H9 (cell line): ENCODE measurements at regions not wholly inside any gene's neighbourhood (a gene's known extent, or its start where the extent isn't known, plus 50 kb on each side); places are given as distances from the start of the nearest gene placed in this dataset.

Source experiments
- DNase-seq: peaks from one replicate; pipeline ENCODE4 v3.0.0-alpha.2; 2017
- H2AFZ ChIP-seq: one replicate; pipeline ENCODE4 v1.6.1; 2013; ENCODE audit warnings: mild to moderate bottlenecking, low read length, control low read depth, moderate library complexity
- H2AK5ac ChIP-seq: 2 replicates; pipeline ENCODE4 v1.6.1; 2013; ENCODE audit warnings: low read length, control low read depth, mixed read lengths; ENCODE audit not compliant: insufficient read length
- H2BK120ac ChIP-seq: one replicate; pipeline ENCODE4 v1.6.1; 2013; ENCODE audit warnings: low read depth, mild to moderate bottlenecking, low read length, control low read depth, inconsistent platforms; ENCODE audit not compliant: poor library complexity, severe bottlenecking
- H2BK12ac ChIP-seq: 2 replicates; pipeline ENCODE4 v1.6.1; 2013; ENCODE audit warnings: low read length, control low read depth, mixed read lengths, low read depth; ENCODE audit not compliant: insufficient read length
- H2BK15ac ChIP-seq: 2 replicates; pipeline ENCODE4 v1.6.1; 2013; ENCODE audit warnings: low read depth, low read length, control low read depth
- H2BK20ac ChIP-seq: one replicate; pipeline ENCODE4 v1.6.1; 2013; ENCODE audit warnings: low read depth, mild to moderate bottlenecking, low read length, control low read depth, inconsistent platforms; ENCODE audit not compliant: poor library complexity, severe bottlenecking
- H2BK5ac ChIP-seq: 2 replicates; pipeline ENCODE4 v1.6.1; 2013; ENCODE audit warnings: low read length, control low read depth, mixed read lengths; ENCODE audit not compliant: insufficient read length
- H3K14ac ChIP-seq: 2 replicates; pipeline ENCODE4 v1.6.1; 2013; ENCODE audit warnings: low read length, control low read depth; ENCODE audit not compliant: insufficient read depth
- H3K18ac ChIP-seq: 2 replicates; pipeline ENCODE4 v1.6.1; 2013; ENCODE audit warnings: low read depth, mild to moderate bottlenecking, mixed read lengths, low read length, control low read depth; ENCODE audit not compliant: insufficient read length
- H3K23ac ChIP-seq: 2 replicates; pipeline ENCODE4 v1.6.1; 2013; ENCODE audit warnings: low read length, control low read depth, mixed read lengths, low read depth; ENCODE audit not compliant: insufficient read length
- H3K23me2 ChIP-seq: 2 replicates; pipeline ENCODE4 v1.6.1; 2013; ENCODE audit warnings: low read depth, mild to moderate bottlenecking, mixed read lengths, low read length, control low read depth; ENCODE audit not compliant: insufficient read length, poor library complexity, severe bottlenecking
- H3K27ac ChIP-seq: 2 replicates; pipeline ENCODE4 v1.5.1; 2013; ENCODE audit warnings: low read length, control low read depth, mixed read lengths, low read depth; ENCODE audit not compliant: insufficient read length
- H3K27me3 ChIP-seq: 2 replicates; pipeline ENCODE4 v1.6.1; 2013; ENCODE audit warnings: low read length, control low read depth, inconsistent platforms; ENCODE audit not compliant: insufficient read depth
- H3K4ac ChIP-seq: 2 replicates; pipeline ENCODE4 v1.6.1; 2013; ENCODE audit warnings: low read depth, mild to moderate bottlenecking, control low read depth, inconsistent platforms, low read length, moderate library complexity
- H3K4me1 ChIP-seq: 2 replicates; pipeline ENCODE4 v1.6.1; 2013; ENCODE audit warnings: low read length, control low read depth, inconsistent platforms; ENCODE audit not compliant: insufficient read depth
- H3K4me2 ChIP-seq: 2 replicates; pipeline ENCODE4 v1.6.1; 2013; ENCODE audit warnings: low read length, control low read depth, mixed read lengths; ENCODE audit not compliant: insufficient read length, insufficient read depth
- H3K56ac ChIP-seq: 2 replicates; pipeline ENCODE4 v1.6.1; 2013; ENCODE audit warnings: low read depth, mild to moderate bottlenecking, mixed read lengths, low read length, control low read depth; ENCODE audit not compliant: insufficient read length
- H3K79me1 ChIP-seq: 2 replicates; pipeline ENCODE4 v1.6.1; 2013; ENCODE audit warnings: low read depth, mild to moderate bottlenecking, moderate library complexity, low read length, control low read depth, inconsistent platforms; ENCODE audit not compliant: insufficient read depth, poor library complexity, severe bottlenecking
- H3K79me2 ChIP-seq: 2 replicates; pipeline ENCODE4 v1.6.1; 2013; ENCODE audit warnings: low read length, control low read depth, inconsistent platforms; ENCODE audit not compliant: insufficient read depth
- H3K9ac ChIP-seq: 2 replicates; pipeline ENCODE4 v1.6.1; 2013; ENCODE audit warnings: low read length, control low read depth, mixed read lengths; ENCODE audit not compliant: insufficient read length; ENCODE audit errors: extremely low read depth
- H3K9me3 ChIP-seq: one replicate; pipeline ENCODE4 v1.6.1; 2013; ENCODE audit warnings: low read depth, low read length, inconsistent platforms; ENCODE audit not compliant: control insufficient read depth
- H3T11ph ChIP-seq: one replicate; pipeline ENCODE4 v1.6.1; 2013; ENCODE audit warnings: mild to moderate bottlenecking, low read length, control low read depth, inconsistent platforms
- H4K20me1 ChIP-seq: one replicate; pipeline ENCODE4 v1.6.1; 2013; ENCODE audit not compliant: control insufficient read depth, insufficient read length, insufficient read depth
- H4K5ac ChIP-seq: 2 replicates; pipeline ENCODE4 v1.6.1; 2013; ENCODE audit warnings: low read depth, mild to moderate bottlenecking, mixed read lengths, low read length, control low read depth; ENCODE audit not compliant: insufficient read length
- H4K8ac ChIP-seq: replicated peaks from 2 replicates; pipeline ENCODE4 v1.6.1; 2013; ENCODE audit warnings: low read length, control low read depth, mixed read lengths, low read depth; ENCODE audit not compliant: insufficient read length
- H4K91ac ChIP-seq: 2 replicates; pipeline ENCODE4 v1.6.1; 2013; ENCODE audit warnings: low read depth, mild to moderate bottlenecking, moderate library complexity, mixed read lengths, low read length, control low read depth; ENCODE audit not compliant: insufficient read length
- H3K27ac Mint-ChIP-seq, 3 experiments: 2 replicates in 2 of 3; 3 replicates in 1 of 3; pipeline ENCODE4 v1.8.0; 2020 to 2021; ENCODE audit warnings: mixed read lengths in 3 of 3, mild to moderate bottlenecking in 1 of 3, moderate library complexity in 1 of 3
- H3K27me3 Mint-ChIP-seq: 2 replicates; pipeline ENCODE4 v1.8.0; 2021; ENCODE audit warnings: low read depth, mild to moderate bottlenecking, moderate library complexity, mixed read lengths
- H3K36me3 Mint-ChIP-seq, 3 experiments: 2 replicates in 2 of 3; 3 replicates in 1 of 3; pipeline ENCODE4 v1.8.0; 2020 to 2021; ENCODE audit warnings: low read depth in 3 of 3, mixed read lengths in 3 of 3; ENCODE audit not compliant: insufficient read depth in 1 of 3
- H3K4me1 Mint-ChIP-seq, 2 experiments: 2 replicates each; pipeline ENCODE4 v1.8.0; 2020; ENCODE audit warnings: mixed read lengths in 2 of 2
- H3K4me3 Mint-ChIP-seq, 2 experiments: 2 replicates in 1 of 2; 3 replicates in 1 of 2; pipeline ENCODE4 v1.8.0; 2020 to 2021; ENCODE audit warnings: mild to moderate bottlenecking in 2 of 2, mixed read lengths in 2 of 2, moderate library complexity in 1 of 2
- H3K9me3 Mint-ChIP-seq, 2 experiments: 2 replicates in 1 of 2; 3 replicates in 1 of 2; pipeline ENCODE4 v1.8.0; 2020; ENCODE audit warnings: mild to moderate bottlenecking in 2 of 2, mixed read lengths in 2 of 2, moderate library complexity in 1 of 2
- WGBS: extraction: QIAGEN DNeasy Blood & Tissue Kit; methylation state at CpG from one replicate; pipeline ENCODE4 v1.1.7; 2013; ENCODE audit warnings: missing lambda C conversion rate, low lambda C conversion rate, mixed read lengths; ENCODE audit not compliant: insufficient read length; ENCODE audit errors: extremely low coverage; 5-methylcytosine and 5-hydroxymethylcytosine counted together
- TF ChIP-seq, protein P1 (sequence below): fragments of 200-600 bp; sonication (generic); conservative IDR thresholded peaks from 3 replicates; pipeline ENCODE4 v1.8.0; 2021; ENCODE audit warnings: antibody characterized with exemption, mild to moderate bottlenecking

DNA sequence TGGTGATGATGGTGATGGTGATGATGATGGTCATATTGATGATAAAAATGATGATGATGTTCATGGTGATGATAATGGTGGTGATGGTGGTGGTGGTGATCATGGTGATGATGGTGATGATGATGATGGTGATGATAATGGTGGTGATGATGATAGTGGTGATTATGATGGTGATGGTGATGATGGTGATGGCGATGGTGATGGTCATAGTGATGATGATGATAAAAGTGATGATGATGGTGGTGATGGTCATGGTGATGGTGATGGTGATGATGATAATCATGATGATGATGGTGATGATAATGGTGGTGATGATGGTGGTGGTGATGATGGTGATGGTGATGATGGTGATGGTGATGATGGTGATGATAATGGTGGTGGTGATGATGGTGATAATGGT is 478.7 kb downstream of the TYW1 start:
- Mint-ChIP-seq H3K27me3 (no peaks in the 10 kb centered on the region), H3K36me3 (0 out of 7 replicates have a peak, but pooled peaks cover 0 to 1% (median 0%) of the 10 kb centered on the region in 3 experiments), H3K4me1 (peaks cover 5 to 6% of the 10 kb centered on the region in 2 experiments; a peak in 3 of 4 replicates), H3K4me3 (no peak overlapping the region), H3K9me3 (no peaks in the 10 kb centered on the region; a peak in 1 of 5 replicates), H3K27ac (no peak overlapping the region)
- no peak overlapping the region for H3K9ac ChIP-seq
- no peak overlapping the region for H4K5ac ChIP-seq
- H3K79me2 ChIP-seq, result no peaks in the 10 kb centered on the region
- no peak overlapping the region for H2AK5ac ChIP-seq
- no peak overlapping the region for H2BK120ac ChIP-seq
- no peak overlapping the region for H3K56ac ChIP-seq
- no peak overlapping the region for H3K23ac ChIP-seq
- no peaks in the 10 kb centered on the region for H3K79me1 ChIP-seq
- H3K4me2 ChIP-seq, result no peak overlapping the region
- no peak for DNase-seq
- H2BK15ac ChIP-seq, result no peak overlapping the region
- no peak overlapping the region for H3K18ac ChIP-seq
- 100% methylated on average over 1 of the region's 1 CpG for WGBS
- no peaks in the 10 kb centered on the region for H4K20me1 ChIP-seq
- no peak overlapping the region for H3K14ac ChIP-seq
- H3K4me1 ChIP-seq, result no peaks in the 10 kb centered on the region
- no peak overlapping the region for H3K4ac ChIP-seq
- TF ChIP-seq, protein P1, sequence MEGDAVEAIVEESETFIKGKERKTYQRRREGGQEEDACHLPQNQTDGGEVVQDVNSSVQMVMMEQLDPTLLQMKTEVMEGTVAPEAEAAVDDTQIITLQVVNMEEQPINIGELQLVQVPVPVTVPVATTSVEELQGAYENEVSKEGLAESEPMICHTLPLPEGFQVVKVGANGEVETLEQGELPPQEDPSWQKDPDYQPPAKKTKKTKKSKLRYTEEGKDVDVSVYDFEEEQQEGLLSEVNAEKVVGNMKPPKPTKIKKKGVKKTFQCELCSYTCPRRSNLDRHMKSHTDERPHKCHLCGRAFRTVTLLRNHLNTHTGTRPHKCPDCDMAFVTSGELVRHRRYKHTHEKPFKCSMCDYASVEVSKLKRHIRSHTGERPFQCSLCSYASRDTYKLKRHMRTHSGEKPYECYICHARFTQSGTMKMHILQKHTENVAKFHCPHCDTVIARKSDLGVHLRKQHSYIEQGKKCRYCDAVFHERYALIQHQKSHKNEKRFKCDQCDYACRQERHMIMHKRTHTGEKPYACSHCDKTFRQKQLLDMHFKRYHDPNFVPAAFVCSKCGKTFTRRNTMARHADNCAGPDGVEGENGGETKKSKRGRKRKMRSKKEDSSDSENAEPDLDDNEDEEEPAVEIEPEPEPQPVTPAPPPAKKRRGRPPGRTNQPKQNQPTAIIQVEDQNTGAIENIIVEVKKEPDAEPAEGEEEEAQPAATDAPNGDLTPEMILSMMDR, result no peak
- no peak overlapping the region for H3T11ph ChIP-seq
- H4K91ac ChIP-seq, result no peak overlapping the region
- H2AFZ ChIP-seq, result no peak overlapping the region
- no peak overlapping the region for H4K8ac ChIP-seq
- H3K27ac ChIP-seq, result no peak overlapping the region
- H3K9me3 ChIP-seq, result no peaks in the 10 kb centered on the region
- H2BK20ac ChIP-seq, result no peak overlapping the region
- H2BK12ac ChIP-seq, result no peak overlapping the region
- no peaks in the 10 kb centered on the region for H3K23me2 ChIP-seq
- no peak overlapping the region for H2BK5ac ChIP-seq
- no peaks in the 10 kb centered on the region for H3K27me3 ChIP-seq
